Activated B cell treated with CpG ODN at 0.5 μM for 24 hours (primary cell): ENCODE measurements at regions not wholly inside any gene's neighbourhood (a gene's known extent, or its start where the extent isn't known, plus 50 kb on each side); places are given as distances from the start of the nearest gene placed in this dataset.
"Not testable (repeated sequence)": the region's sequence is repeated elsewhere in the genome, so short reads cannot be mapped to it uniquely, and the experiment has no call there.

Source experiments
- ATAC-seq: fragments of 200-7000 bp; cut with Tn5 transposase; one replicate; pipeline ENCODE4 v1.10.0; 2021; ENCODE audit warnings: low read depth, mild to moderate bottlenecking, moderate library complexity
- CTCF ChIA-PET: fragments of 350-600 bp; sonication (Branson Sonifier 250); formaldehyde crosslinking; loops from one replicate; lab custom pipeline; 2021; ENCODE audit warnings: antibody characterized with exemption; lab: Charles Lee
- POLR2A ChIA-PET: fragments of 350-600 bp; sonication (Branson Sonifier 250); formaldehyde crosslinking; loops from one replicate; lab custom pipeline; 2021; ENCODE audit warnings: antibody characterized with exemption; lab: Charles Lee
- DNase-seq: peaks from one replicate; pipeline ENCODE4 v3.0.0; 2022
- H3K27ac Mint-ChIP-seq: one replicate; pipeline ENCODE4 v1.8.0; 2020; ENCODE audit warnings: mixed read lengths
- H3K27me3 Mint-ChIP-seq: one replicate; pipeline ENCODE4 v1.8.0; 2021; ENCODE audit warnings: mixed read lengths
- H3K36me3 Mint-ChIP-seq: one replicate; pipeline ENCODE4 v1.8.0; 2021; ENCODE audit warnings: low read depth, mixed read lengths
- H3K4me1 Mint-ChIP-seq: one replicate; pipeline ENCODE4 v1.8.0; 2021; ENCODE audit warnings: mixed read lengths
- H3K4me3 Mint-ChIP-seq: one replicate; pipeline ENCODE4 v1.8.0; 2020; ENCODE audit warnings: mild to moderate bottlenecking, mixed read lengths
- H3K9me3 Mint-ChIP-seq: one replicate; pipeline ENCODE4 v1.8.0; 2020; ENCODE audit warnings: mixed read lengths
- intact Hi-C: fragments of 100-400 bp; cut with micrococcal nuclease; formaldehyde crosslinking; loops from one replicate; pipeline ENCODE4 v1.15.1; 2024
- TF ChIP-seq, protein P1 (sequence below): fragments of 200-600 bp; IDR thresholded peaks from one replicate; pipeline ENCODE4 v1.8.0; 2022; ENCODE audit warnings: antibody characterized with exemption, mild to moderate bottlenecking

DNA sequence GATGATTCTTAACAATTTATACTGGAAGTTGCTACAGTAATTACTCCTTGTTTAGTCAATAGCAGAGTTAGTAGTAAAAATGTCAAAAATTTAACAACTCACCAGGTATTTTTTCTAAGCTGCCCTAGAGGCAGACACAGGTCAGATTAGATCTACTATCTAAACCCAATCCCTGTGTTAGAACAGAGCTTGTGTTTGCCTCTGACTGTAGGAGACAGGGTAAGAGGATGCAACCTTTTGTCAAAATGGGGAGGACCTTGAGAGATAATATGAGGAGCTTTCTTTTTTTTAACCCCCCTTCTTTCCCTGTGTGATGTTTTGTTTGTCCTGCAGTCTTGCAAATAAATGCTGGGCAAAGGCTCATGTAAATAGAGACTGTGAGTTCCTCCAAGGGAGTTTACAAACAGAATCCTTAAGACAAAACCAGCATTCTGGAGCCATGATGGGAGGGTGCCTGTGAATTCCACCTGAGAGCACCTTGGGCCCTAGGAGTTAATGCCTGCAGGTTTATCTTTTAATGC is 353.1 kb downstream of the GATA3 start:
- H3K36me3 Mint-ChIP-seq, result no peaks in the 10 kb centered on the region
- no peak overlapping the region for H3K4me3 Mint-ChIP-seq
- TF ChIP-seq, protein P1, sequence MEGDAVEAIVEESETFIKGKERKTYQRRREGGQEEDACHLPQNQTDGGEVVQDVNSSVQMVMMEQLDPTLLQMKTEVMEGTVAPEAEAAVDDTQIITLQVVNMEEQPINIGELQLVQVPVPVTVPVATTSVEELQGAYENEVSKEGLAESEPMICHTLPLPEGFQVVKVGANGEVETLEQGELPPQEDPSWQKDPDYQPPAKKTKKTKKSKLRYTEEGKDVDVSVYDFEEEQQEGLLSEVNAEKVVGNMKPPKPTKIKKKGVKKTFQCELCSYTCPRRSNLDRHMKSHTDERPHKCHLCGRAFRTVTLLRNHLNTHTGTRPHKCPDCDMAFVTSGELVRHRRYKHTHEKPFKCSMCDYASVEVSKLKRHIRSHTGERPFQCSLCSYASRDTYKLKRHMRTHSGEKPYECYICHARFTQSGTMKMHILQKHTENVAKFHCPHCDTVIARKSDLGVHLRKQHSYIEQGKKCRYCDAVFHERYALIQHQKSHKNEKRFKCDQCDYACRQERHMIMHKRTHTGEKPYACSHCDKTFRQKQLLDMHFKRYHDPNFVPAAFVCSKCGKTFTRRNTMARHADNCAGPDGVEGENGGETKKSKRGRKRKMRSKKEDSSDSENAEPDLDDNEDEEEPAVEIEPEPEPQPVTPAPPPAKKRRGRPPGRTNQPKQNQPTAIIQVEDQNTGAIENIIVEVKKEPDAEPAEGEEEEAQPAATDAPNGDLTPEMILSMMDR, result no peak
- intact Hi-C loops, result no loop called here
- H3K9me3 Mint-ChIP-seq, result no peaks in the 10 kb centered on the region
- ChIA-PET POLR2A (no interaction called here), CTCF (no interaction called here)
- DNase-seq (no peak), ATAC-seq (no peak)
- peaks cover 16% of the 10 kb centered on the region for H3K4me1 Mint-ChIP-seq
- no peak overlapping the region for H3K27ac Mint-ChIP-seq
- H3K27me3 Mint-ChIP-seq, result peaks cover 1% of the 10 kb centered on the region

DNA sequence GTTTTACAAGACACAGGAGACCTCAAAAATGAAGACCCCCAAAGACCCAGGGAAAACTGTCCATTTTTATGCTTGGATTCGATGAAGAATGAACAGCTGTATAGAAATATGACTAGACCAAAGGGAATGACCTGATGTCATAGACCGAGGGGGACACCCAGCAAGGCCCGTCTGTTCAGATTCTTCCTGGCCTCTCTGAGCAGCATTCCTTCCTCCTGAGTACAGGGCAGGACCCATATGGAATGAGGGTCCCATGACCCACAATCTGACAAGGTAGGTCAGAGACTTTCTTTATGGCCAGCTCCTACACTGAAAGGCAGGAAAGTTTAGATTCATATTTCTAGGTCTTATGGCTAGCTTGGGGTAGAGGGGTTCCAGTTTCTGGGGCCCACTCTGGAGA is 356.0 kb downstream of the GATA3 start:
- DNase-seq (no peak), ATAC-seq (no peak)
- Mint-ChIP-seq H3K4me1 (no peaks in the 10 kb centered on the region), H3K27ac (no peak overlapping the region), H3K27me3 (peaks cover 1% of the 10 kb centered on the region), H3K4me3 (no peak overlapping the region), H3K36me3 (no peaks in the 10 kb centered on the region), H3K9me3 (no peaks in the 10 kb centered on the region)
- TF ChIP-seq, protein P1, result no peak
- CTCF ChIA-PET, result no interaction called here
- POLR2A ChIA-PET, result no interaction called here
- intact Hi-C loops, result no loop called here

- TF ChIP-seq, protein P1, result no peak
- H3K27ac Mint-ChIP-seq, result no peak overlapping the region
- H3K4me1 Mint-ChIP-seq, result no peaks in the 10 kb centered on the region
- no peak overlapping the region for H3K4me3 Mint-ChIP-seq
- H3K27me3 Mint-ChIP-seq, result peaks cover under 1% of the 10 kb centered on the region
- CTCF ChIA-PET, result no interaction called here
- no peaks in the 10 kb centered on the region for H3K36me3 Mint-ChIP-seq
- intact Hi-C loops, result no loop called here
- DNase-seq, result no peak
- no peak for ATAC-seq
- no peaks in the 10 kb centered on the region for H3K9me3 Mint-ChIP-seq
- POLR2A ChIA-PET, result interaction anchor here (0.6 kb wide), 1 partner anchor 29 kb away, joined by 3 read pairs; no protein-coding TSS in a partner anchor
Measured at GRCh38 chr10:8412541-8412940, 358.1 kb downstream of the GATA3 start.

GRCh38 chr10:8415029-8415428 is 360.5 kb downstream of the GATA3 start:
- H3K4me3 Mint-ChIP-seq, ATAC-seq, DNase-seq, H3K27ac Mint-ChIP-seq, intact Hi-C loops, POLR2A ChIA-PET, H3K4me1 Mint-ChIP-seq, CTCF ChIA-PET, H3K9me3 Mint-ChIP-seq, H3K27me3 Mint-ChIP-seq, H3K36me3 Mint-ChIP-seq: not testable (repeated sequence)

DNA sequence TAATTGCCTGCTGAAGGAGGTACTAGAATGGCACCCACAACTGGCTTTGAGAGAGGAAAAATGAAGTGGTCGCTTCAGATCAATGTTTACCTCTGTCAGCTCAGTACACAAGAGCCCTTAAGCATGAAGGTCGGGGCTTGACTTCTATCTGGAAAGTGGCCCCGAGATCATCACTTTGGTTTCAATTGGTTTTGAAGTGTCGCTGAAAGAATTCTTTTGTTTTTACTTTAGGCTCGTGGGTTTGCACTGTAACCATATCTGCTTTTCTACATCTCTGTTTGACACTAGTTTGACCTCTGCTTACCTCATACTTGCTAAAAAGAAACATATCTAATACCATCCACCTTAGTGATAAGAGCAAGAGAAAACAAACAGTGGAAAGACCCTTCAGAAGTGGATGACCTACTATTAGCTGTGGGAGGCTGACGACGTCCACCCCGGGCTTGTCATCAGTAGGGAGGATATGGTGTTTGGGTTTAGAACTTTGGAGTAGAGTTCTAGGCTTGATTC is 361.8 kb downstream of the GATA3 start:
- intact Hi-C loops, result no loop called here
- ChIA-PET CTCF (no interaction called here), POLR2A (no interaction called here)
- Mint-ChIP-seq H3K27ac (no peak overlapping the region), H3K4me1 (no peaks in the 10 kb centered on the region), H3K4me3 (no peak overlapping the region), H3K27me3 (no peaks in the 10 kb centered on the region), H3K9me3 (no peaks in the 10 kb centered on the region), H3K36me3 (no peaks in the 10 kb centered on the region)
- DNase-seq (no peak), ATAC-seq (no peak)
- TF ChIP-seq, protein P1, result no peak

GRCh38 chr10:8416760-8417159 is 362.3 kb downstream of the GATA3 start:
- CTCF ChIA-PET, result no interaction called here
- ATAC-seq, result no peak
- POLR2A ChIA-PET, result no interaction called here
- Mint-ChIP-seq H3K27me3 (no peaks in the 10 kb centered on the region), H3K4me3 (no peak overlapping the region), H3K27ac (no peak overlapping the region), H3K36me3 (no peaks in the 10 kb centered on the region), H3K4me1 (no peaks in the 10 kb centered on the region), H3K9me3 (no peaks in the 10 kb centered on the region)
- intact Hi-C loops, result no loop called here
- TF ChIP-seq, protein P1, result no peak
- DNase-seq, result no peak
